T-helper 2 cell treated with Interferon-gamma antibody and Interleukin-4, amounts not matched to agents 5 μg/mL and 100 μg/mL, for 36 hours (primary cell): ENCODE measurements at regions not wholly inside any gene's neighbourhood (a gene's known extent, or its start where the extent isn't known, plus 50 kb on each side); places are given as distances from the start of the nearest gene placed in this dataset.

ENCODE experiments used
- DNase-seq: peaks from one replicate; pipeline ENCODE4 v3.0.0; 2021; ENCODE audit warnings: low spot score
- H3K27ac Mint-ChIP-seq: one replicate; pipeline ENCODE4 v1.8.0; 2021; ENCODE audit warnings: mild to moderate bottlenecking, mixed read lengths
- H3K27me3 Mint-ChIP-seq: one replicate; pipeline ENCODE4 v1.8.0; 2021; ENCODE audit warnings: low read depth, mixed read lengths
- H3K36me3 Mint-ChIP-seq: one replicate; pipeline ENCODE4 v1.8.0; 2021; ENCODE audit warnings: low read depth, mixed read lengths
- H3K4me1 Mint-ChIP-seq: one replicate; pipeline ENCODE4 v1.8.0; 2021; ENCODE audit warnings: low read depth, mixed read lengths
- H3K4me3 Mint-ChIP-seq: one replicate; pipeline ENCODE4 v1.8.0; 2022; ENCODE audit warnings: mild to moderate bottlenecking, moderate library complexity, mixed read lengths
- H3K9me3 Mint-ChIP-seq: one replicate; pipeline ENCODE4 v1.8.0; 2021; ENCODE audit warnings: mixed read lengths

- no peak for DNase-seq
- no peaks in the 10 kb centered on the region for H3K36me3 Mint-ChIP-seq
- H3K27ac Mint-ChIP-seq: no peak overlapping the region
- peaks cover 19% of the 10 kb centered on the region for H3K9me3 Mint-ChIP-seq
- no peaks in the 10 kb centered on the region for H3K27me3 Mint-ChIP-seq
- no peak overlapping the region for H3K4me3 Mint-ChIP-seq
- H3K4me1 Mint-ChIP-seq: no peaks in the 10 kb centered on the region
These were observed 1089.6 kb upstream of the CNTNAP5 start for GRCh38 chr2:122935506-122935905.

DNA sequence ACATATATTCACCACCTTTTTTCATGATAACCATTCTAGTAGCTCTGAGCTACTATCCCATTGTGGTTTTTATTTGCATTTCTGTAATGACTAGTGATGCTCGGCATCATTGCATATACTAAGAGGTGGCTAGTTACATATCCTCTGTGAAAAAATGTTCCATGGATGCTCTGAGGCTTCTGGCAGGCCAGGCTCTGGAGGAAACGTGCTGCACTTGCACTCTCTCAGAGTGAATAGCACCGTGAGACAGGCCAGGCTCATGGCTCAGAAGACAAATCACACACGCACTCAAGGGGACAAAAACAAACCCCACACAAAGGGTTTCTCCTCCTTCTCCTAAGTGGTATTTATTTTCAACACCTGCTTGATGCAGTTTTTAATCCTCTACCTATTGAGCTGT is 1085.3 kb upstream of the CNTNAP5 start:
- H3K4me3 Mint-ChIP-seq: no peak overlapping the region
- no peak overlapping the region for H3K27ac Mint-ChIP-seq
- DNase-seq: no peak
- no peaks in the 10 kb centered on the region for H3K27me3 Mint-ChIP-seq
- H3K9me3 Mint-ChIP-seq: peaks cover 24% of the 10 kb centered on the region
- H3K36me3 Mint-ChIP-seq: no peaks in the 10 kb centered on the region
- H3K4me1 Mint-ChIP-seq: no peaks in the 10 kb centered on the region

- Mint-ChIP-seq H3K27ac (no peak overlapping the region), H3K27me3 (no peaks in the 10 kb centered on the region), H3K4me3 (no peak overlapping the region), H3K4me1 (no peaks in the 10 kb centered on the region), H3K36me3 (no peaks in the 10 kb centered on the region), H3K9me3 (peaks cover 28% of the 10 kb centered on the region)
- no peak for DNase-seq
These were observed 1075.6 kb upstream of the CNTNAP5 start for GRCh38 chr2:122949523-122949922.

- no peak overlapping the region for H3K27ac Mint-ChIP-seq
- DNase-seq: no peak
- H3K4me1 Mint-ChIP-seq: no peaks in the 10 kb centered on the region
- H3K4me3 Mint-ChIP-seq: no peak overlapping the region
- no peaks in the 10 kb centered on the region for H3K27me3 Mint-ChIP-seq
- H3K36me3 Mint-ChIP-seq: no peaks in the 10 kb centered on the region
- peaks cover 37% of the 10 kb centered on the region for H3K9me3 Mint-ChIP-seq
These were observed 1069.3 kb upstream of the CNTNAP5 start for GRCh38 chr2:122955776-122956175.

GRCh38 chr2:122960759-122961641 is 1064.1 kb upstream of the CNTNAP5 start:
- Mint-ChIP-seq H3K9me3 (peaks cover 18% of the 10 kb centered on the region), H3K4me1 (no peaks in the 10 kb centered on the region), H3K36me3 (no peaks in the 10 kb centered on the region), H3K4me3 (no peak overlapping the region), H3K27me3 (no peaks in the 10 kb centered on the region), H3K27ac (no peak overlapping the region)
- DNase-seq: no peak

DNA sequence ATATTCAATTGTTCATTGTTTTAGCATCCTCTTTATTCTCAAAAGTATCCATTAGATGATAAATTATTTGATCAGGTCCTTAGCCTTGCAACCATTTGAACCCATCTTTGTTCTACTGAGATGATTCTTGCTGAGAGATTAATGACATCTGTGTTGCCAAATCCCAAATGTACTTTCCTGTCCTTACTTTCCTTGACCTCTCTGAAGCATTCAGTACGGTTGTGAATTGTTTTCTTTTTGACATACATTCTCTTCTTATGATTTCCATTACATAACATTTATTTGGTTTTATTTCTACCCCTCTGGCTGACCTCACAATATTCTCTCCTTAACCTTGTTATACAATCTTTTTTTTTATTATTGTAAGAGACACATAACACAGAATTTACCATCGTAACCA is 1058.6 kb upstream of the CNTNAP5 start:
- H3K27ac Mint-ChIP-seq: no peak overlapping the region
- no peak for DNase-seq
- H3K27me3 Mint-ChIP-seq: no peaks in the 10 kb centered on the region
- no peak overlapping the region for H3K4me3 Mint-ChIP-seq
- H3K9me3 Mint-ChIP-seq: peaks cover 42% of the 10 kb centered on the region
- H3K4me1 Mint-ChIP-seq: no peaks in the 10 kb centered on the region
- no peaks in the 10 kb centered on the region for H3K36me3 Mint-ChIP-seq

DNA sequence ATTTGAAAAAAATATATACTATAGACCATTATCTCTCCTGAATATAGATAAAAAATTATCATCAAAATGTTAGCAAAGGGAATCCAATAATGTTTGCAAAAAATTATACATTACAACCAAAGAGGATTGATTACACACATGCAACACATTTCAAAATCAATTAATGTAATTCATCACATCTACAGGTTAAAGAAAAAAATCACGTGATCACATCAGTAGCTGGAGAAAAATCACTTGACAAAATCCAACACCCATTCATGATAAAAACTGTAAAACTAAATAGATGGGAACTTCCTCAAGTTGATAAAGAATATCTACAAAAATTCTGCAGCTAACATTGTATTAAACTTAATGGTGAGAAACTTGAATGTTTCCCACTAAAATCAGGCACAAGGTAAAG is 1047.5 kb upstream of the CNTNAP5 start:
- Mint-ChIP-seq H3K4me3 (no peak overlapping the region), H3K27me3 (no peaks in the 10 kb centered on the region), H3K9me3 (peaks cover 24% of the 10 kb centered on the region), H3K4me1 (no peaks in the 10 kb centered on the region), H3K36me3 (no peaks in the 10 kb centered on the region), H3K27ac (no peak overlapping the region)
- no peak for DNase-seq

DNA sequence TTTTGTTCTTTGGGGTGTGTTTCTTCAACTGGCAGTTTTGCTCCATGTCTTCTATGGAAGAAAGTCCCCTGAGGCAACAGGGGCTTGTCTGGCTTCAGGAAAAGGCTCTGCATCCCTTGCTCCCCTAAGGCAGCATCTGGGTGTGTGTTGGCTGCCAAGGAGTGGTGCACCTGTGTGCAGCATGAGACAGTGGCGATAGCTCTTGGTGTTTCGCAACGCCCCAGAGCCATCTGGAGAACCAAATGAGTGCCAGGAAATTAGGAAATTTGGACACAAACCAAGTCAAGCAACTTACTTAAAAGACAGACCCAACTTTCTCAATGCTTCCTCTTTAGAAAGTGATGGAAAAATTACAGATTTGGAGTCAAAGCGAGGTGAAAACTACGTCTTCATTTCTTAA is 1044.4 kb upstream of the CNTNAP5 start:
- peaks cover 38% of the 10 kb centered on the region for H3K9me3 Mint-ChIP-seq
- no peaks in the 10 kb centered on the region for H3K4me1 Mint-ChIP-seq
- H3K27ac Mint-ChIP-seq: no peak overlapping the region
- H3K27me3 Mint-ChIP-seq: no peaks in the 10 kb centered on the region
- H3K36me3 Mint-ChIP-seq: no peaks in the 10 kb centered on the region
- no peak for DNase-seq
- H3K4me3 Mint-ChIP-seq: no peak overlapping the region

GRCh38 chr2:122982936-122983335 is 1042.2 kb upstream of the CNTNAP5 start:
- Mint-ChIP-seq H3K4me3 (no peak overlapping the region), H3K27ac (no peak overlapping the region), H3K9me3 (peaks cover 40% of the 10 kb centered on the region), H3K4me1 (no peaks in the 10 kb centered on the region), H3K27me3 (no peaks in the 10 kb centered on the region), H3K36me3 (no peaks in the 10 kb centered on the region)
- DNase-seq: no peak

DNA sequence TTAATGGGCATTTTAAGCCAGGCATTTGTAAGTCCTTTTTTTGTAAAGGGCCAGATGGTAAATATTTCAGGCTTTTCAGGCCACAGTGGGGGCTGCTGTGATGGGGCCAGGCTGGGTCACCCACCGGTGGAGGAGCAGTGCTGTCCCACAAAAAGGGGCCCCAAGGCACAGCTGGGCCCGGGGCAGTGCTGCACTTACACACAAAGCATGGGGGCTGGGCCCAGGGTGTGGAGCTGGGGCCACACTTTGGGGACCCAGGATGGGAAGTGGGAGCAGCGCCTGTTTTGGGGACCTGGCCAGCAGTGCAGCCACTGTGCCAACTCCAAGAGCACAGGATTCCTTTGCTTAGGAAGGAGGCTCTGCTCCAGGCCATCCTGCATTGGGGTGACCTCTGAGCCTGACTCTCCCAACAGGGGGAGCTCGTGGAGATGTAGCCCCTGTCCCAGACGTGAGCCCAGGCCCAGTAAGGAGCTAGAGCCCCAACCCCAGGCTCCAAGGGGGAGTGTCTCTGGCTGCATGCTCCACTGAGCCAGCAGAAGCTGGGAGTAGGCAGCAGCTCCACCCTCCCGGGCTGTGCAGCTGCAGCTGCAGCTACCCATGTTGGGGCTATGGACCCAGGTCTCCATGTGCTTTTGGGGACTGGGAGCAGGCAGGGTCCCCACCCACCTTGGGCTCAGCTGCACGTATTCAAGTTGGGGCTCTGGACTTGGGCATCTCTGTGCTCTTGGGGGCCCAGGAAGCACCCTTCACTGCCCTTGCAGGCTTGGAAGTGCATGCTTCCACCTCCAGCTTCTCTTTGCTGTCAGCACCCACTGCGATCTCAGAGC is 1036.5 kb upstream of the CNTNAP5 start:
- no peaks in the 10 kb centered on the region for H3K27me3 Mint-ChIP-seq
- H3K36me3 Mint-ChIP-seq: no peaks in the 10 kb centered on the region
- H3K27ac Mint-ChIP-seq: no peak overlapping the region
- no peaks in the 10 kb centered on the region for H3K4me1 Mint-ChIP-seq
- peaks cover 28% of the 10 kb centered on the region for H3K9me3 Mint-ChIP-seq
- DNase-seq: no peak
- no peak overlapping the region for H3K4me3 Mint-ChIP-seq

GRCh38 chr2:122993592-122993991 is 1031.5 kb upstream of the CNTNAP5 start:
- no peak overlapping the region for H3K27ac Mint-ChIP-seq
- H3K36me3 Mint-ChIP-seq: no peaks in the 10 kb centered on the region
- H3K4me1 Mint-ChIP-seq: no peaks in the 10 kb centered on the region
- H3K4me3 Mint-ChIP-seq: no peak overlapping the region
- H3K27me3 Mint-ChIP-seq: no peaks in the 10 kb centered on the region
- peaks cover 7% of the 10 kb centered on the region for H3K9me3 Mint-ChIP-seq
- no peak for DNase-seq

- Mint-ChIP-seq H3K9me3 (peaks cover 38% of the 10 kb centered on the region), H3K27ac (no peak overlapping the region), H3K27me3 (no peaks in the 10 kb centered on the region), H3K36me3 (no peaks in the 10 kb centered on the region), H3K4me1 (no peaks in the 10 kb centered on the region), H3K4me3 (no peak overlapping the region)
- DNase-seq: no peak
These were observed 1025.8 kb upstream of the CNTNAP5 start for GRCh38 chr2:122999258-122999657.

DNA sequence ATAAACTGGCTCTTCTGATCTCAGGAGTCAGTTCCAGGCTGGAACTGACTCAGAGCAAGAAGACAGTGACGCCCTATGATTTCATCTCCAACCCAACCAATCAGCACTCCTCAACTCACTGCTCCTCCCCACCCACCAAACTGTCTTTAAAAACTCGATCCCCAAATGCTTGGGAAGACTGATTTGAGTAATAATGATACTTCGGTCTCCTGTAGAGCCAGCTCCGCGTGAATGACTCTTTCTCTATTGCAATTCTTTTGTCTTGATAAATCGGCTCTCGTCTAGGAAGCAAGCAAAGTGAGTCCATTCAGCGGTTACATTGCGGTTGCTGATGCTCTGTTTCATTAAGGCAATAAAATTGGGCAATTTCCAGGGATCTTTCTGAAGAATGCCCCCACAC is 1025.3 kb upstream of the CNTNAP5 start:
- Mint-ChIP-seq H3K9me3 (peaks cover 41% of the 10 kb centered on the region), H3K4me3 (no peak overlapping the region), H3K27ac (no peak overlapping the region), H3K36me3 (no peaks in the 10 kb centered on the region), H3K4me1 (no peaks in the 10 kb centered on the region), H3K27me3 (no peaks in the 10 kb centered on the region)
- DNase-seq: no peak

- Mint-ChIP-seq H3K4me3 (no peak overlapping the region), H3K27me3 (no peaks in the 10 kb centered on the region), H3K9me3 (peaks cover 62% of the 10 kb centered on the region), H3K36me3 (no peaks in the 10 kb centered on the region), H3K27ac (no peak overlapping the region), H3K4me1 (no peaks in the 10 kb centered on the region)
- no peak for DNase-seq
These were observed 1022.3 kb upstream of the CNTNAP5 start for GRCh38 chr2:123002660-123003248.
